ENCODE measurements at regions not wholly inside any gene's neighbourhood (a gene's known extent, or its start where the extent isn't known, plus 50 kb on each side); places are given as distances from the start of the nearest gene placed in this dataset.

DNA sequence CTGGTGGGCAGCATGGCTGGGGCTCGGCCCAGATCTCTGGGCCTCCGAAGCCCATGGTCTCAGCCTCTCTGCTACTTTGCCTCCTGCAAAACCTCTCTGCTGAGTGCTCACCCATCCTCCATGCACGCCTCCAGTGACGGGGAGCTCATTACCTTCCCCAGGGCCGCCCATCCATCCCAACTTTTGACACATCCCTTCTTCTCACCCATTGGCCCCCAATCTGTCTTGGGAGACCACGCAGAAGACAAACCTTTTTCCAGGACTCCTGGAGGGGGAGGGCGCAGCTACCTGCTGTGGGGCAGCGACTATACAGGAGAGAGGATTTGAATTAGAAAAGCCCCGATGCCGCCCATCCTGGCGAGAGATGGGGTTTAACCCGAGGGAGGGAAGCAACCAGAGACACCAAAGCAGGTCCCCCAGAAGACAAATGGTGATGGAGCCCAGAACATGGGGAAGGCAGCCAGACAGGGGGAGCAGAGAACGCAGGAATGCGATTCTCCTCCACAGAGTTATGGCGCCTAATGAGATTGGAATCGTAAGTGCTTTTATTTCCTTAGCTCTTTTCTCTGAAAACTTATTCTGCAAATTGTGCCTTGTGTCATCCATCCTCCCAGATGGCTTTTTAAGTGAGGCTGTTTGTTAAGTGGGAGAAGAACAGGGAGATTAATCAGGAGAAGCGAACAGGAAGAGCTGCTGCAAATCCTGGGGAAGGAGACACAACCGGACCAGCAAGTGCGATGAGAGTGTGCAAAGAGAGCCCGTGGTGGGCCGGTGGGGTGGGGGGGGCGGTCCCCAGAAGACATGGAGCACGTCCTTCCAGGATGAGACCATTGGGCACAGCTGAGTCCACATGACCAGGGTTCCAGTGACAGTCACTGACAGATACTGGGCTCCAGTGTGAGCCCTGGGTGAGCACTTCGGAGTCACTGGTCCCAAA lies 623.5 kb downstream of the MATN1 start:
- TF ChIP-seq TAF1 (IDR thresholded peaks at IDR 0.05; ENCODE audit: borderline replicate concordance, insufficient read depth, low read length) (no peak), SIN3A (IDR thresholded peaks at IDR 0.05; ENCODE audit: borderline replicate concordance, insufficient read depth, low read length) (no peak), FOXP2 (optimal IDR thresholded peaks at IDR 0.05; ENCODE audit: borderline replicate concordance, extremely low read depth, extremely low read length, insufficient read depth) (no peak), POLR2AphosphoS5 (IDR thresholded peaks at IDR 0.05; ENCODE audit: low read depth, low read length) (no peak)
- TF ChIP-seq, protein P1, sequence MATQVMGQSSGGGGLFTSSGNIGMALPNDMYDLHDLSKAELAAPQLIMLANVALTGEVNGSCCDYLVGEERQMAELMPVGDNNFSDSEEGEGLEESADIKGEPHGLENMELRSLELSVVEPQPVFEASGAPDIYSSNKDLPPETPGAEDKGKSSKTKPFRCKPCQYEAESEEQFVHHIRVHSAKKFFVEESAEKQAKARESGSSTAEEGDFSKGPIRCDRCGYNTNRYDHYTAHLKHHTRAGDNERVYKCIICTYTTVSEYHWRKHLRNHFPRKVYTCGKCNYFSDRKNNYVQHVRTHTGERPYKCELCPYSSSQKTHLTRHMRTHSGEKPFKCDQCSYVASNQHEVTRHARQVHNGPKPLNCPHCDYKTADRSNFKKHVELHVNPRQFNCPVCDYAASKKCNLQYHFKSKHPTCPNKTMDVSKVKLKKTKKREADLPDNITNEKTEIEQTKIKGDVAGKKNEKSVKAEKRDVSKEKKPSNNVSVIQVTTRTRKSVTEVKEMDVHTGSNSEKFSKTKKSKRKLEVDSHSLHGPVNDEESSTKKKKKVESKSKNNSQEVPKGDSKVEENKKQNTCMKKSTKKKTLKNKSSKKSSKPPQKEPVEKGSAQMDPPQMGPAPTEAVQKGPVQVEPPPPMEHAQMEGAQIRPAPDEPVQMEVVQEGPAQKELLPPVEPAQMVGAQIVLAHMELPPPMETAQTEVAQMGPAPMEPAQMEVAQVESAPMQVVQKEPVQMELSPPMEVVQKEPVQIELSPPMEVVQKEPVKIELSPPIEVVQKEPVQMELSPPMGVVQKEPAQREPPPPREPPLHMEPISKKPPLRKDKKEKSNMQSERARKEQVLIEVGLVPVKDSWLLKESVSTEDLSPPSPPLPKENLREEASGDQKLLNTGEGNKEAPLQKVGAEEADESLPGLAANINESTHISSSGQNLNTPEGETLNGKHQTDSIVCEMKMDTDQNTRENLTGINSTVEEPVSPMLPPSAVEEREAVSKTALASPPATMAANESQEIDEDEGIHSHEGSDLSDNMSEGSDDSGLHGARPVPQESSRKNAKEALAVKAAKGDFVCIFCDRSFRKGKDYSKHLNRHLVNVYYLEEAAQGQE (IDR thresholded peaks at IDR 0.05; ENCODE audit: insufficient read depth in 1 of 2, low read depth in 2 of 2, low read length in 2 of 2) = no peak

DNA sequence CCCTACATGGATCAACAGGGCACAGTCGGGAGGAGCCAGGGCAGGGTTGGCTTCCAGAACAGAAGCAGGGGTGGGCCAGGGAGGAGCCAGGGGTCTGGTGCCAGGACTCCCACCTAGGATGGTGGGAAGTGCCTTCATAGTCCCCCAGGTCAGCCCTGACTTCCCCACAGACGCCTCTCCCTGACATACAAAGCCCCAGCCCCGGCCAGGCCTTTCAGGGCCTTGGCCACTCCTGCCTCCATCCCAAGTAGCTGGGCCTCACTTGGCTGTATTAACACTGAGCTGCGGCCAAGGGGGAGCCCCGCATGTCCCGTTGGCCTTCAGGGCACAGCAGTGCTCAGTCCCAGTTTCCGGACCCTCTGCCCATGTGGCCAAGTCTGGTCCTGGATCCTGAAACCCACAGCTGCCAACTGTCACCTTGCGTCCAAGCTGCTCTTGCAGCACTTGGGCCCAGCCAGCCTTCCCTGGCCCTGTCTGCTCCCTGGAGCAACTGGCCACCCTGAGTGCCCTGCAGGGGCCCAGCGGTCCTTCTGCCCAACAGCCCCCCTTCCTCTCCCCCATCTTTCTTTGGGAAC lies 627.8 kb downstream of the MATN1 start:
- TF ChIP-seq TAF1 (IDR thresholded peaks at IDR 0.05; ENCODE audit: borderline replicate concordance, insufficient read depth, low read length) (no peak), POLR2AphosphoS5 (IDR thresholded peaks at IDR 0.05; ENCODE audit: low read depth, low read length) (no peak), FOXP2 (optimal IDR thresholded peaks at IDR 0.05; ENCODE audit: borderline replicate concordance, extremely low read depth, extremely low read length, insufficient read depth) (no peak), SIN3A (IDR thresholded peaks at IDR 0.05; ENCODE audit: borderline replicate concordance, insufficient read depth, low read length) (no peak)
- TF ChIP-seq, protein P1 (IDR thresholded peaks at IDR 0.05; ENCODE audit: insufficient read depth in 1 of 2, low read depth in 2 of 2, low read length in 2 of 2) = no peak

GRCh38 chr1:30095051-30095450 lies 628.3 kb downstream of the MATN1 start:
- TF ChIP-seq TAF1 (IDR thresholded peaks at IDR 0.05; ENCODE audit: borderline replicate concordance, insufficient read depth, low read length) = no peak
- no peak for TF ChIP-seq SIN3A (IDR thresholded peaks at IDR 0.05; ENCODE audit: borderline replicate concordance, insufficient read depth, low read length)
- no peak for TF ChIP-seq POLR2AphosphoS5 (IDR thresholded peaks at IDR 0.05; ENCODE audit: low read depth, low read length)
- no peak for TF ChIP-seq FOXP2 (optimal IDR thresholded peaks at IDR 0.05; ENCODE audit: borderline replicate concordance, extremely low read depth, extremely low read length, insufficient read depth)
- TF ChIP-seq, protein P1 (IDR thresholded peaks at IDR 0.05; ENCODE audit: insufficient read depth in 1 of 2, low read depth in 2 of 2, low read length in 2 of 2) = no peak

DNA sequence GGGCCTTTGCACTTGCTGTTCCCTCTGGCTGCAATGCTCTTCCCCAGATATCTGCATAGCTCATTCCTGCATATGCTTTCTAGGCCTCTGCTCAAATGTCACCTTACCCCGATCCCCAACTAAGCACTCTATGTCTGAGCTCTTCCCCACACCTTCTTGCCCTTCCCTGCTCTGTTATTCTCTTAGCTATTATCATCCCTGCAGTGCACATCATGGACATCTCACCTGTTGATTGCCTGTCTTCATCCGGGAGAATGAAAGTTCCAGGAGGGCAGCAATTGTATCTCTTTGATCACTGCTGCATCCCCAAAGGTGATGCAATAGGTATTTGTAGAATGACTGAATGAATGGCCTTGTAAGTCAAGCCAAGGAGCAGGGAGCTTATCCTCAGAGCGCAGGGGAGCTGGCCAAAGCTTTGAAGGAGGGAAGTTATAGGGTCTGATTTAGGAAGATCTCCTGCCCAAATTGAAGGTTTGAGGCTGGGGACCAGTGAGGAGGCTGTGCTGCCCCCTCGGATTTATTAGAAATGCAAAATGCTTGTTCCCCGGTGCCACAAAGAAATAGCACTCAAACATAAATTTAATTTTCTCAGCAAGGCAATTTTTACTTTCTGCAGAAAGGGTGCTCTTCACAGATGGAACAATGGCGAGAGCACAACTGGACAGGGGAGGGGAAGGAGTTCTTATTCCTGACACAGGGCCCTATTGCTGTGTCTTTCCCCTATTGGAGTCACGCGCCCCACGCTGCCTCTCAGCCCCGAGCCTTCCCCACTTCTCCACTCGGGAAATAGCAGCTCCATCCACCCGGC lies 631.1 kb downstream of the MATN1 start:
- TF ChIP-seq POLR2AphosphoS5 (IDR thresholded peaks at IDR 0.05; ENCODE audit: low read depth, low read length) (no peak), FOXP2 (optimal IDR thresholded peaks at IDR 0.05; ENCODE audit: borderline replicate concordance, extremely low read depth, extremely low read length, insufficient read depth) (no peak)
- TF ChIP-seq, protein P1 (IDR thresholded peaks at IDR 0.05; ENCODE audit: insufficient read depth in 1 of 2, low read depth in 2 of 2, low read length in 2 of 2) = no peak

Measured in PFSK-1 (cell line).